Stimulated activated CD4-positive, alpha-beta T cell treated with anti-CD3 and anti-CD28 coated beads, Interleukin-4, amount 100 ng/mL, for 4 hours (primary cell): ENCODE measurements at regions not wholly inside any gene's neighbourhood (a gene's known extent, or its start where the extent isn't known, plus 50 kb on each side); places are given as distances from the start of the nearest gene placed in this dataset.
"Not testable (repeated sequence)": the region's sequence is repeated elsewhere in the genome, so short reads cannot be mapped to it uniquely, and the experiment has no call there.

ENCODE experiments used
- DNase-seq, 2 experiments: peaks; one replicate each; pipeline ENCODE4 v3.0.0-alpha.2; 2020

- DNase-seq = no peak
Measured at GRCh38 chr1:101588677-101589076, 351.9 kb downstream of the S1PR1 start.

DNA sequence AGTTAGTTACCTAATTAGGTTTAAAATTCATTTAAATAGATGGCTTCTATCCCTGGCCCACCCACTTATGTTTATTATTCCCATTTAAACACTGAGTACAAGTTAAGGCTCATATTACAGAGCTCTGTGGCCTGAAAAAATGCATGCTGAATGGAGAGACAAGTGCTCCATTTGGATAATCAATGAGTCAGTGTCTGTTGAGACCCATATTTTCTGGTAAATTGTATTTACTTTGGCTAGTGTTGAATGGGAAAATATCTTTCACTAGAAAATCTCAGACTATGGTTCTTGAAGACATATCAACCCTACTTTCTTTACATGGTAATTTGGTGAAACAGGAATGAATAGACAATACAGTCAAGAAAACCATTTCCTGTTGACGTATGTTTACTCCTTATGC lies 356.0 kb downstream of the S1PR1 start:
- DNase-seq = no peak

DNA sequence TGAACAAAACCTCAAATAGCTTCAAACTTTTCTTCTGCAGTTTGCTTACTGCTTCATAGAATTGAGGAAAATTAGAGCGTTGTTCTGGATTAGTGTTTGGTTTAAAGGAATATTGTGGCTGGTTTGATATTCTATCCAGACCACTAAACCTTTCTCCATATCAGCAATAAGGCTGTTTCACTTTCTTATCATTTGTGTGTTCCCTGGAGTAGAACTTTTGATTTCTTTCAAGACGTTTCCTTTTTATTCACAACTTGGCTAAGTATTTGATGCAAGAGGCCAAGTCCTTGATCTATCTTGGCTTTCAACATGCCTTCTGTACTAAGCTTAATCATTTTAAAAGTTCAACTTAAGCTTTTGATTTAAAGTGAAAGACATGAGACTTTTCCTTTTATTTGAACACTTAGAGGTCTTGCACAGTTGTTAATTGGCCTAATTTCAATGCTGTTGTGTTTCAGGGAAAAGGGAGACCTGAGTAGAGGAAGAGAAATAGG lies 359.1 kb downstream of the S1PR1 start:
- DNase-seq = no peak

DNA sequence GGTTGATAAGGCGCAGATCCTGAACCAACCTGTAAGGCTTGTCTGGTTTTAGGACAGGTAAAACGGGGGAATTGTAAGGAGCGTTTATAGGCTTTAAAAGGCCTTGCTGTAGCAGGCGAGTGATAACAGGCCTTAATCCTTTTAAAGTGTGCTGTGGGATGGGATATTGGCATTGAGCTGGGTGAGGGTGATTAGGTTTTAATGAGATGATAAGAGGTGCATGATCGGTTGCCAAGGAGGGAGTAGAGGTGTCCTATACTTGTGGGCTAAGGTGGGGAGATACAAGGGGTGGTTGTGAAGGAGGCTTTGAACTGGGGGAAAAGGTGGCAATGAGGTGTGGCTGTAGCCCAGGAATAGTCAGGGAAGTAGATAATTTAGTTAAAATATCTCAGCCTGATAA lies 363.8 kb downstream of the S1PR1 start:
- DNase-seq = not testable (repeated sequence)

DNA sequence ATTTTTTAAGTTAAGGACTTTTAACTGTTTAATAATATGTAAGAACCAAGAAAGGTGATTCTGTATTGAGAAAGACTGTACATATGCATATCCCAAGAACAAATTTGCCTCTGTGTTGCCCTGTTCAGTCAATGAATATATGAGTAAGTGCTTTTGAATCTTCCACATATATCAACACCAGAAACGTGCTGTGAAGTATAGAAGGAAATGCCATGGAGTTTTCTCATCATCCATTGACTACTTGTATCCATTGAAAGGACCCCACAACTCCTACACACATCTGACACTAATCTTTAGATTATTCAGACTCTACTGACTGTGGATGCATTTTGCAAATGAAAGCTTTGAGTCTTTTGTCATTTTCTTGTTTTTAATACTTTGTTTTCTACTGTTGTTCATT lies 366.9 kb downstream of the S1PR1 start:
- DNase-seq = no peak

GRCh38 chr1:101605878-101606277 lies 369.1 kb downstream of the S1PR1 start:
- DNase-seq = no peak

- DNase-seq = no peak
Measured at GRCh38 chr1:101613546-101613945, 376.7 kb downstream of the S1PR1 start.

GRCh38 chr1:101618900-101619299 lies 377.8 kb downstream of the OLFM3 start:
- no peak for DNase-seq

DNA sequence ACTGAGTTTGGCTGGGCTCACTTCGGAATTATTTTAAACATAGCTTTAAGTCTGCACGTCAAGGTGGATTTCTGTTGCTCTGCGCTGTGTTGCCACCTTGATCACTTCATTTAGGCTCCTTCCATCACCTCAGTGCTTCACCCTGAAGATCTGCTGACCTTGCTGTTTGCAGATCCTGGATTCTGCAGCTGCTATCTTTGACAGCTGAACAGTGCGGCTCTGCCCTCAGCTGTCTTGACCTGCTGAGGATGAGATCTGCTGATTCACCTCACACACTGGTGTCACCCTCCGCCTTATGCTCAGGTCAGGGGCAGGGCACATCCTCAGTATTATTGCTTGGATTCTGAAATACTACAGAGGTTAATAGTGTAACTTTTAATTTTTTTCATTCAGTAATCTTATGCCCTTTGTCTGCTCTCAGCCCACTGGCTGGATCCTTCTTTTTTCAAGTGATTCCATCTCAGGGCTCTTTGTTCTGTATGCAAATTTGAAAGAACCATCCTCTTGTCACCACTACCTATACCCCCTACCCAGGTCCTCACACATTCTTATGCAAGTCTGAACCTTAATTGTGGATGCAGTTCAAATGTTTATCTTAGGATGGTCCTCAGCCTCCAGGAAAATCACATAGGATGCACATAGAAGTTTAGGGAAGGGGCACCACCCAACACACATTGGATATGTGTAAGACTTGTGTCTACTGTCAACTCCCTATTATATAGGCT lies 364.0 kb downstream of the OLFM3 start:
- DNase-seq = no peak

- no peak for DNase-seq
Measured at GRCh38 chr1:101645810-101646209, 350.9 kb downstream of the OLFM3 start.

- no peak for DNase-seq
Measured at GRCh38 chr1:101652484-101652883, 344.2 kb downstream of the OLFM3 start.

DNA sequence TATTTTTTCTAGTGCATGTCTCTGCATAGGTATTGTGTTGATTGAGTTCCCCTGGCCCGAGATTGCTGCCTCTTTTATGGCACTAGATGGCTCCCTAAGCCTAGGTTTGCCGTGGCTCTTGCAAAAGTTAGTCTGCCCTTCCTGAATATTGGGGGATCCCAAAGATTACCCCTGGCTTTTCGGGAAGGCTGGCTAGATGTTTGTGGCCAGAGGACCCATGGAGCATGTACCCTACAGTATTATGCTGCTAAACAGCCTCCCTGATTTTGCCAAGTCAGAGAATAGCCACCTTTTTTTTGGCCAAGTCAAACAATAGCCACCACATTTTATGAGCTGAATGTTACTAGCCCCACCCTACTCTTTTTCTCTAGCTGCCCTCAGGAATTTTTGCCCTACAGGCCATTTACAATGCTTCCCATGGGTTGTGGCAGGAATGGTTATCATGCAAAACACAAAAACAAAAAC lies 343.2 kb downstream of the OLFM3 start:
- DNase-seq = no peak

DNA sequence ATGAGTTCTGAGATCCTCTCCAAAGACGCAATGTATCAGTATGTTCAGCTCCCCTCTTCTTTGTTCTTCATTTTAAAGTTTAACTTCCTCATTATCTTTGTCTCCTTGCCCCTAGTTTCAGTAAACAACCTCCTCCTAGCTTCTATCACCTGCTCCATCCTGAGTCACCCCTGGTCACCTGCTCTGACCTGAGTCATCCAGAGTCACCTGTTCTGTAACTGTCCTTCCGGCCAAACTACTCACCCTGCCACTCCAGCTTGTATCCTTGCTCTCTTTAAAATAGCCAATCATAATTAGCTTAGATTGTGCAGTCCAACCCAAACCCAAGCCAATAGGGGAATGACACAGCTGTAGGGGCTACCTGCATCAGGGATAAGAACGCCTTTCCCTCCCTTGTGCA lies 332.0 kb downstream of the OLFM3 start:
- DNase-seq = no peak

DNA sequence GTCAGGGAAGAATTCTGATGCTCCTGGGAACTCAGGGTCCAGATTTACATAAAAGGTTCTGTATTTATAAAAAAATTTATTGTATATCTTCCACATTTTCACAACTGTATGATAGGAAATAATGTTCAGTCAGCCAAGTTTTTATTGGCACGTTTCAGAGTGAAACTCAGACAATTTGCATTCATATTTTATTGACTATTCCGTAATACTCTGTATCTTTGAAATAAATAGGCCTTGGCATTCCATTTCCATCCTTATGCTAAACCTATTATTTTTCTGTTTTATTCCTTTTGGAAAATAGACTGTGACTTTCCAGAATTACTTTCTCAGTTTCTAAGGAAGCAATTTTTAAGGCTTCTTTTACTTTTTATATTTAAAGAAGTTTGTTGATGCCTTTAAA lies 329.0 kb downstream of the OLFM3 start:
- no peak for DNase-seq

DNA sequence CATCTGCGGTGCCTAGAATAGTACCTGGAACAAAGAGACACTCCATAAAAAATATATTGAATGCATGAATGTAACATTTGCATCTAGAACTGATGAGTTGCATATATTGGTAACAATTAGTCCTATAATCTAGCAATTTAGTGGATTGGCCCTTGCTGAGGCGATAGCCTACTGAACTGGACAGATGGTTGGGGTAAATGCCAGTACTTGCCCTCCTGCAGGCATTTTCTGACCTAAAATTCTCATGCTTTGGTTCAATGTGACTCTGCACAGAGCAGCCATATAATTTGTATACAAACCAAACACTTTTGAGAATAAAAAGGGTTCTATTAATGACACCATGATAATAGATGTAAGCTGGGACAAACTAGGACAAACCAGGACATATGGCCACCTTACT lies 313.6 kb downstream of the OLFM3 start:
- DNase-seq = no peak

DNA sequence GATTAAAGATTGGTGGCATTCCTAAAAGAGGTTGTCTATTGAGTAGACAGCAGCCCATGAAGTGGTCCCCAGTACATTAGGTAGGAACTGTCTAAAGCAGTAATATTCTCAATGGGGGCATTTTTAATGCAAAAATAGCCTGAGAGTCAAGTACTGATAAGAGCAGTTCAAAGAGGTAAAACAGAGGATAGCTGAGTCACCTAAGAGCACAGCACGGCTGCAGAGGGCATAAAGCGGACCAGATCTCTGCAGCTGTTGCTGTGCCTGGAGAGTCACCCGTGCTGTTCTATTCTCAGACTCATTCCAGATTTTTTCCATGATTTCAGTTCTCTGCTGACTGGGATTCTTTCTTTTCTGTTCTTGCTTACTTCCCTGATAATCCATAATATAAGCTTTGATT lies 313.2 kb downstream of the OLFM3 start:
- DNase-seq = no peak

GRCh38 chr1:101697072-101697471 lies 299.7 kb downstream of the OLFM3 start:
- no peak for DNase-seq

DNA sequence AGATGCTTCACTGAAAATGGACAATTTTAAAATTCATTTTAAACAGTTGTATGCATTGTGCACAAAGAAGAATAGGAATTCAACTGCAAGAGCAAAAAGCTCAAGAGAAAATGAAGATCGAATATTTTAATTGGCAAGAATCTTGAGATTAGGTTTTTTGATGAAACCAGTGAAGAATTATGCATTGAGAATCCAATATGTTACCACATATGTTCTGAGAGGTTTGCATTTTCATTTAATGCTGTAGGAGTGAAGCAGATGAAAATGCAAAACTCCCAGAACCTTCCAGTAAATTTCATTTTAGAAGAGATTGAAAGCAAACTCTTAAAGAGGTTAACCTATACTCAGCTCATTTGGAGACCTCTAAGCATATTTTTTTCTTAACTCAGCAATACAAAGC lies 298.0 kb downstream of the OLFM3 start:
- DNase-seq = no peak

- DNase-seq = no peak
Measured at GRCh38 chr1:101704895-101705294, 291.8 kb downstream of the OLFM3 start.

GRCh38 chr1:101706366-101706765 lies 290.4 kb downstream of the OLFM3 start:
- DNase-seq = no peak

- no peak for DNase-seq
Measured at GRCh38 chr1:101709721-101710120, 287.0 kb downstream of the OLFM3 start.

DNA sequence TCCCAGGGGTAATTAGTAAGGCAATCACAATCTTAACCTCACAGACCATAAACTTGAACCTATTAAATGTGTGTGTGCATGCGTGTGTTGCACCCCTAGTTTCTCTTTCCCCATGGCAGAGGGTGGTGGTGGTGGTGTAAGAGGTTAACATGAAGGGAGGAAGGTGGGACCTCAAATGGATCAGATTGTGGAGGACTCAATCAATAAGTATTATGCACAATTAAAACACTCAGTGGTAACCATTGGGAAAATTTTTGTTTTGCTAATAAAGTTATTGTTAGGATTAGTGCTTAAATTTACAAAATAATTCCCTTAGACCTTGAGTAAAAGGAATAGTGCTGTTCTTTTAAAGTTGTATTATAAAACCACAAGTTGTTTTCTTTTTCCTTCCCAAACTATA lies 283.0 kb downstream of the OLFM3 start:
- DNase-seq = no peak

- no peak for DNase-seq
Measured at GRCh38 chr1:101723415-101723814, 273.3 kb downstream of the OLFM3 start.

GRCh38 chr1:101728029-101728428 lies 268.7 kb downstream of the OLFM3 start:
- no peak for DNase-seq

- no peak for DNase-seq
Measured at GRCh38 chr1:101730559-101730958, 266.2 kb downstream of the OLFM3 start.
